HepG2 (cell line): ENCODE measurements at regions not wholly inside any gene's neighbourhood (a gene's known extent, or its start where the extent isn't known, plus 50 kb on each side); places are given as distances from the start of the nearest gene placed in this dataset.

Experiments used
- ATAC-seq: fragments of 200-7000 bp; cut with Tn5 transposase; 3 replicates; pipeline ENCODE4 v1.9.1; 2020; ENCODE audit warnings: mild to moderate bottlenecking, moderate library complexity
- BruUV-seq: library from RNA; stranded (reverse); fragments of 400-500 nt; replicated peaks from 2 replicates; lab custom pipeline; 2021; lab: Mats Ljungman, UMichigan
- CTCF ChIA-PET: fragments of 300-600 bp; formaldehyde crosslinking; extraction: SDS; loops from one replicate; lab custom pipeline; 2021; ENCODE audit warnings: low total read pairs, inconsistent platforms, low intra/inter-chr PET ratio; lab: Yijun Ruan, JAX
- POLR2A ChIA-PET: fragments of 350-600 bp; sonication (Branson Sonifier 250); formaldehyde crosslinking; loops from one replicate; lab custom pipeline; 2020; ENCODE audit warnings: antibody characterized with exemption, inconsistent platforms; lab: Yijun Ruan, JAX
- DNase-seq: peaks from one replicate; pipeline ENCODE4 v3.0.0-alpha.2; 2015; ENCODE audit warnings: low spot score
- FAIRE-seq: peaks from 3 replicates; lab custom pipeline; 2011; peaks lifted over from hg19 to GRCh38; lab: Jason Lieb, UNC
- H2AFZ ChIP-seq: one replicate; pipeline ENCODE4 v1.6.1; 2011; ENCODE audit warnings: low read length, inconsistent platforms
- H3K27ac ChIP-seq: fragments of 300-600 bp; 3 replicates; pipeline ENCODE4 v1.8.0; 2011; ENCODE audit warnings: mixed run types, mild to moderate bottlenecking, mixed read lengths, low read length, inconsistent platforms; ENCODE audit not compliant: insufficient read depth; ENCODE audit errors: extremely low read length
- H3K27me3 ChIP-seq, 2 experiments: fragments of 200-600 bp in 1 of 2; 2 replicates in 1 of 2; 3 replicates in 1 of 2; pipeline versions ENCODE4 v1.6.0 to v1.8.0; 2011; ENCODE audit warnings: low read length in 2 of 2, mild to moderate bottlenecking in 2 of 2, moderate library complexity in 2 of 2, inconsistent platforms in 1 of 2; ENCODE audit not compliant: insufficient read depth in 2 of 2, control insufficient read depth in 1 of 2
- H3K36me3 ChIP-seq, 2 experiments: fragments of 200-600 bp in 1 of 2; replicated peaks in 1 of 2; 2 replicates in 1 of 2; 3 replicates in 1 of 2; pipeline versions ENCODE4 v1.5.1 to v1.8.0; 2011; ENCODE audit warnings: low read length in 2 of 2, inconsistent platforms in 1 of 2; ENCODE audit not compliant: insufficient read depth in 2 of 2, control insufficient read depth in 1 of 2
- H3K4me1 ChIP-seq: 2 replicates; pipeline ENCODE4 v1.5.1; 2012; ENCODE audit warnings: low read length, inconsistent platforms; ENCODE audit not compliant: insufficient read depth
- H3K4me2 ChIP-seq: 2 replicates; pipeline ENCODE4 v1.6.0; 2011; ENCODE audit warnings: low read depth, low read length, inconsistent platforms
- H3K4me3 ChIP-seq, 3 experiments: fragments of 200-600 bp in 1 of 3; sonication (generic), shearing (Covaris generic) in 1 of 3; replicated peaks in 1 of 3; 2 replicates each; pipeline ENCODE4 v1.5.1; 2011 to 2016; ENCODE audit warnings: low read length in 3 of 3, inconsistent platforms in 2 of 3, low read depth in 2 of 3, mild to moderate bottlenecking in 2 of 3, control low read depth in 1 of 3, mixed read lengths in 1 of 3; ENCODE audit not compliant: insufficient read depth in 1 of 3
- H3K79me2 ChIP-seq: one replicate; pipeline ENCODE4 v1.6.1; 2011; ENCODE audit warnings: low read length, inconsistent platforms; ENCODE audit not compliant: insufficient read depth
- H3K9ac ChIP-seq: 2 replicates; pipeline ENCODE4 v1.6.0; 2011; ENCODE audit warnings: mild to moderate bottlenecking, low read depth, low read length, inconsistent platforms; ENCODE audit not compliant: insufficient read depth
- H3K9me3 ChIP-seq: 2 replicates; pipeline ENCODE4 v1.5.1; 2012; ENCODE audit warnings: mild to moderate bottlenecking, low read length
- H4K20me1 ChIP-seq: 2 replicates; pipeline ENCODE4 v1.6.0; 2011; ENCODE audit warnings: inconsistent platforms, mild to moderate bottlenecking, low read length, moderate library complexity; ENCODE audit not compliant: insufficient read depth
- FOSL1 ChIP-seq: sonication (generic); formaldehyde crosslinking; IDR thresholded peaks from 2 replicates; pipeline ENCODE4 v1.9.0; 2021; ENCODE audit warnings: missing genetic modification reagents, borderline replicate concordance
- HMG20A ChIP-seq: IDR thresholded peaks from 2 replicates; pipeline ENCODE4 v1.6.1; 2016; ENCODE audit warnings: borderline replicate concordance
- MAZ ChIP-seq, 2 experiments: sonication (generic) in 1 of 2; formaldehyde crosslinking in 1 of 2; IDR thresholded peaks; 2 replicates each; pipeline versions ENCODE4 v1.5.0 to v1.6.1; 2012 to 2020; ENCODE audit warnings: low read depth in 2 of 2, mild to moderate bottlenecking in 2 of 2, borderline replicate concordance in 1 of 2, improper control_type of control experiment in 1 of 2, low read length in 1 of 2, missing genetic modification reagents in 1 of 2, moderate library complexity in 1 of 2
- MXD1 ChIP-seq: sonication (generic); formaldehyde crosslinking; IDR thresholded peaks from 2 replicates; pipeline ENCODE4 v1.4.0; 2020; ENCODE audit warnings: mild to moderate bottlenecking, missing genetic modification reagents
- NR2C2 ChIP-seq: sonication (generic); formaldehyde crosslinking; IDR thresholded peaks from 2 replicates; pipeline ENCODE4 v1.4.0; 2020; ENCODE audit warnings: missing genetic modification reagents, mild to moderate bottlenecking, moderate library complexity, borderline replicate concordance
- PHF21A ChIP-seq: sonication (generic); formaldehyde crosslinking; IDR thresholded peaks from 2 replicates; pipeline ENCODE4 v1.5.0; 2020; ENCODE audit warnings: mild to moderate bottlenecking, missing genetic modification reagents
- POLR2G ChIP-seq: fragments of 200-400 bp; formaldehyde crosslinking; IDR thresholded peaks from 2 replicates; pipeline ENCODE4 v1.6.1; 2018; ENCODE audit warnings: mild to moderate bottlenecking, low read depth, low read length, moderate library complexity
- RELA ChIP-seq: sonication (generic); formaldehyde crosslinking; IDR thresholded peaks from 2 replicates; pipeline ENCODE4 v1.4.0; 2020; ENCODE audit warnings: missing genetic modification reagents
- RORA ChIP-seq: sonication (generic); formaldehyde crosslinking; IDR thresholded peaks from 2 replicates; pipeline ENCODE4 v1.5.0; 2020; ENCODE audit warnings: mild to moderate bottlenecking, missing genetic modification reagents, moderate library complexity
- ZBTB20 ChIP-seq: sonication (generic); formaldehyde crosslinking; IDR thresholded peaks from 2 replicates; pipeline ENCODE4 v1.8.1; 2023; ENCODE audit warnings: missing genetic modification reagents, low read depth, mild to moderate bottlenecking, borderline replicate concordance
- ZHX1 ChIP-seq: sonication (generic); formaldehyde crosslinking; IDR thresholded peaks from 2 replicates; pipeline ENCODE4 v1.8.1; 2022; ENCODE audit warnings: low read depth, mild to moderate bottlenecking, missing genetic modification reagents
- ZNF180 ChIP-seq: sonication (generic); formaldehyde crosslinking; IDR thresholded peaks from 2 replicates; pipeline ENCODE4 v1.4.0; 2020; ENCODE audit warnings: low read depth, missing genetic modification reagents, borderline replicate concordance
- ZNF558 ChIP-seq: sonication (generic); formaldehyde crosslinking; IDR thresholded peaks from 2 replicates; pipeline ENCODE4 v1.9.0; 2022; ENCODE audit warnings: mild to moderate bottlenecking, missing genetic modification reagents, borderline replicate concordance
- WGBS: methylation state at CpG from one replicate; pipeline ENCODE4 v1.1.6; 2017; ENCODE audit warnings: low lambda C conversion rate; 5-methylcytosine and 5-hydroxymethylcytosine counted together
- in situ Hi-C: cut with HindIII; loops from 2 replicates; pipeline ENCODE4 v1.10.0; 2017; ENCODE audit warnings: low pct_unique_long_range_greater_than_20kb; ENCODE audit not compliant: extremely low pct_ligation_motif_present
- intact Hi-C: fragments of 100-400 bp; cut with micrococcal nuclease; formaldehyde crosslinking; loops from one replicate; pipeline ENCODE4 v1.10.0; 2022; ENCODE audit not compliant: unreplicated experiment

- in situ Hi-C loops, result no loop called here
- no peak overlapping the region for H2AFZ ChIP-seq
- no peaks in the 10 kb centered on the region for H4K20me1 ChIP-seq
- BruUV-seq, result no TSS peak
- no peaks in the 10 kb centered on the region for H3K9me3 ChIP-seq
- CTCF ChIA-PET, result no interaction called here
- no peak overlapping the region for H3K27ac ChIP-seq
- WGBS, result 0% methylated on average over 1 of the region's 1 CpG
- POLR2A ChIA-PET, result no interaction called here
- H3K4me2 ChIP-seq, result no peak overlapping the region
- FAIRE-seq, result no peak
- TF ChIP-seq ZNF180 (CRISPR knock-in tag) (no peak), MAZ (IDR thresholded peaks at IDR 0.05; ENCODE audit: borderline replicate concordance, low read depth, low read length) (no peak), MAZ (CRISPR knock-in tag; IDR thresholded peaks at IDR 0.05; ENCODE audit: low read depth) (no peak), PHF21A (CRISPR knock-in tag) (no peak), HMG20A (no peak), FOSL1 (CRISPR knock-in tag) (no peak), RELA (CRISPR knock-in tag) (no peak), ZHX1 (CRISPR knock-in tag) (no peak), ZNF558 (CRISPR knock-in tag) (no peak), NR2C2 (no peak), POLR2G (no peak), ZBTB20 (CRISPR knock-in tag) (no peak), MXD1 (CRISPR knock-in tag) (no peak), RORA (CRISPR knock-in tag) (no peak)
- no peak for ATAC-seq
- H3K79me2 ChIP-seq, result no peaks in the 10 kb centered on the region
- no peak overlapping the region for H3K9ac ChIP-seq
- no peak overlapping the region for H3K4me3 ChIP-seq
- no peak for DNase-seq
- no peaks in the 10 kb centered on the region for H3K4me1 ChIP-seq
- no peaks in the 10 kb centered on the region for H3K27me3 ChIP-seq
- intact Hi-C loops, result no loop called here
- H3K36me3 ChIP-seq, result no peaks in the 10 kb centered on the region
Measured at GRCh38 chr21:16055014-16055413, 325.2 kb downstream of the USP25 start.
